ENCODE measurements at regions not wholly inside any gene's neighbourhood (a gene's known extent, or its start where the extent isn't known, plus 50 kb on each side); places are given as distances from the start of the nearest gene placed in this dataset.
A peak's percentile ranks its signal among the peaks of the same experiment; 100 is the strongest.
"Not testable (repeated sequence)": the region's sequence is repeated elsewhere in the genome, so short reads cannot be mapped to it uniquely, and the experiment has no call there.

- DNase-seq: no peak
Observed at GRCh38 chr14:51351997-51352396, 112.0 kb downstream of the TMX1 start.

GRCh38 chr14:51353901-51354300 lies 113.9 kb downstream of the TMX1 start:
- DNase-seq: peak; percentile 25

- no peak for DNase-seq
Observed at GRCh38 chr14:51354846-51355245, 114.8 kb downstream of the TMX1 start.

GRCh38 chr14:51356381-51356780 lies 116.3 kb downstream of the TMX1 start:
- peak; percentile 27 for DNase-seq

GRCh38 chr14:51357250-51357649 lies 117.2 kb downstream of the TMX1 start:
- DNase-seq: peak; percentile 91

- DNase-seq: no peak
Observed at GRCh38 chr14:51360592-51360991, 120.5 kb downstream of the TMX1 start.

- no peak for DNase-seq
Observed at GRCh38 chr14:51365241-51365965, 125.4 kb downstream of the TMX1 start.

GRCh38 chr14:51366460-51366859 lies 126.4 kb downstream of the TMX1 start:
- DNase-seq: not testable (repeated sequence)

- not testable (repeated sequence) for DNase-seq
Observed at GRCh38 chr14:51366866-51367599, 127.0 kb downstream of the TMX1 start.

GRCh38 chr14:51367600-51367931 lies 127.5 kb downstream of the TMX1 start:
- DNase-seq: no peak

GRCh38 chr14:51368721-51369163 lies 128.7 kb downstream of the TMX1 start:
- no peak for DNase-seq

- no peak for DNase-seq
Observed at GRCh38 chr14:51369814-51370213, 129.8 kb downstream of the TMX1 start.

GRCh38 chr14:51370758-51371386 lies 130.8 kb downstream of the TMX1 start:
- no peak for DNase-seq

GRCh38 chr14:51377186-51377585 lies 137.1 kb downstream of the TMX1 start:
- DNase-seq: not testable (repeated sequence)

GRCh38 chr14:51382506-51382905 lies 142.5 kb downstream of the TMX1 start:
- no peak for DNase-seq

GRCh38 chr14:51386411-51386810 lies 146.4 kb downstream of the TMX1 start:
- no peak for DNase-seq

- no peak for DNase-seq
Observed at GRCh38 chr14:51386983-51387735, 147.1 kb downstream of the TMX1 start.

- no peak for DNase-seq
Observed at GRCh38 chr14:51392416-51392815, 152.4 kb downstream of the TMX1 start.

GRCh38 chr14:51394384-51394783 lies 154.3 kb downstream of the TMX1 start:
- DNase-seq: no peak

- no peak for DNase-seq
Observed at GRCh38 chr14:51394804-51395203, 154.8 kb downstream of the TMX1 start.

- DNase-seq: peak; percentile 98
Observed at GRCh38 chr14:51395361-51395849, 155.4 kb downstream of the TMX1 start.

- DNase-seq: peak; percentile 98
Observed at GRCh38 chr14:51396222-51396815, 156.3 kb downstream of the TMX1 start.

GRCh38 chr14:51398898-51399297 lies 158.9 kb downstream of the TMX1 start:
- peak; percentile 92 for DNase-seq

Data from NCI-H446 treated with DMSO at 0.1 percent for 48 hours (cell line).